Adrenal gland (tissue), 9 donors: ENCODE measurements at regions not wholly inside any gene's neighbourhood (a gene's known extent, or its start where the extent isn't known, plus 50 kb on each side); places are given as distances from the start of the nearest gene placed in this dataset.
"Not testable (repeated sequence)": the region's sequence is repeated elsewhere in the genome, so short reads cannot be mapped to it uniquely, and the experiment has no call there.

Experiments used
- DNase-seq, 7 donors: peaks; one replicate each; pipeline ENCODE4 v3.0.0-alpha.2; 2019 to 2020
- H3K27ac ChIP-seq, 5 donors: fragments of 200-600 bp; sonication (generic) in 4 of 5; 1 replicate in 3 of 5; 2 replicates in 2 of 5; pipeline versions ENCODE4 v1.5.1 to v1.8.0; 2016 to 2020; ENCODE audit warnings: mild to moderate bottlenecking in 1 of 5
- H3K27me3 ChIP-seq: fragments of 200-600 bp; 2 replicates; pipeline ENCODE4 v1.8.0; 2021
- H3K36me3 ChIP-seq, 2 donors: fragments of 200-600 bp; replicated peaks in 1 of 2; 1 replicate in 1 of 2; 2 replicates in 1 of 2; pipeline versions ENCODE4 v1.5.1 to v1.8.0; 2018 to 2022
- H3K4me1 ChIP-seq, 2 donors: fragments of 200-600 bp; replicated peaks in 1 of 2; 1 replicate in 1 of 2; 2 replicates in 1 of 2; pipeline versions ENCODE4 v1.5.1 to v1.8.0; 2018 to 2021
- H3K4me3 ChIP-seq, 4 donors: fragments of 200-600 bp; sonication (generic) in 3 of 4; one replicate each; pipeline ENCODE4 v1.5.1; 2016 to 2018
- H3K9me3 ChIP-seq, 3 donors: fragments of 200-600 bp; sonication (generic) in 1 of 3; replicated peaks in 1 of 3; 1 replicate in 2 of 3; 2 replicates in 1 of 3; pipeline versions ENCODE4 v1.5.1 to v1.8.0; 2016 to 2021
- POLR2A ChIP-seq, 2 donors: fragments of 450-650 bp; IDR thresholded peaks; one replicate each; pipeline ENCODE4 v1.6.1; 2017; ENCODE audit warnings: antibody characterized with exemption in 2 of 2, mild to moderate bottlenecking in 2 of 2, moderate library complexity in 1 of 2
- WGBS, 4 donors: extraction: QIAGEN DNeasy Blood & Tissue Kit in 2 of 4; methylation state at CpG; one replicate each; pipeline versions ENCODE4 v1.1.5 to v1.1.7; 2013 to 2017; 5-methylcytosine and 5-hydroxymethylcytosine counted together
- intact Hi-C, 2 donors: fragments of 100-400 bp; cut with DNase I; formaldehyde crosslinking; loops; one replicate each; pipeline versions ENCODE4 v1.14.1 to v1.15.0; 2022 to 2023
- TF ChIP-seq, protein P1 (sequence below), 6 experiments: fragments of 450-650 bp in 4 of 6; fragments of 200-600 bp in 2 of 6; sonication (generic) in 1 of 6; IDR thresholded peaks; 1 replicate in 5 of 6; 2 replicates in 1 of 6; pipeline versions ENCODE4 v1.5.1 to v1.8.0; 2016 to 2021; ENCODE audit warnings: antibody characterized with exemption in 6 of 6, mild to moderate bottlenecking in 2 of 6, moderate library complexity in 1 of 6
- donor health status: healthy with polysubstance abuse.
- donor health status: Bipolar disorder and iron deficiency.
- donor health status: DM: yes; HTN: yes; CAD: no.
- donor health status: DM: no; HTN: no; CAD: no.
- donor health status: DM: no; HTN: no; CAD: no.

GRCh38 chrX:3175659-3176438, 134.6 kb downstream of the ARSF start:
- Histone ChIP-seq H3K9me3 (no peaks in the 10 kb centered on the region), H3K4me1 (no peaks in the 10 kb centered on the region), H3K27me3 (no peaks in the 10 kb centered on the region), H3K27ac (no peak overlapping the region), H3K4me3 (no peak overlapping the region), H3K36me3 (no peaks in the 10 kb centered on the region)
- intact Hi-C loops = no loop called here
- 26 to 34% (median 30%) methylated on average over 7 of the region's 7 CpGs for WGBS, 4 donors
- TF ChIP-seq POLR2A (IDR thresholded peaks at IDR 0.05) = no peak
- TF ChIP-seq, protein P1, sequence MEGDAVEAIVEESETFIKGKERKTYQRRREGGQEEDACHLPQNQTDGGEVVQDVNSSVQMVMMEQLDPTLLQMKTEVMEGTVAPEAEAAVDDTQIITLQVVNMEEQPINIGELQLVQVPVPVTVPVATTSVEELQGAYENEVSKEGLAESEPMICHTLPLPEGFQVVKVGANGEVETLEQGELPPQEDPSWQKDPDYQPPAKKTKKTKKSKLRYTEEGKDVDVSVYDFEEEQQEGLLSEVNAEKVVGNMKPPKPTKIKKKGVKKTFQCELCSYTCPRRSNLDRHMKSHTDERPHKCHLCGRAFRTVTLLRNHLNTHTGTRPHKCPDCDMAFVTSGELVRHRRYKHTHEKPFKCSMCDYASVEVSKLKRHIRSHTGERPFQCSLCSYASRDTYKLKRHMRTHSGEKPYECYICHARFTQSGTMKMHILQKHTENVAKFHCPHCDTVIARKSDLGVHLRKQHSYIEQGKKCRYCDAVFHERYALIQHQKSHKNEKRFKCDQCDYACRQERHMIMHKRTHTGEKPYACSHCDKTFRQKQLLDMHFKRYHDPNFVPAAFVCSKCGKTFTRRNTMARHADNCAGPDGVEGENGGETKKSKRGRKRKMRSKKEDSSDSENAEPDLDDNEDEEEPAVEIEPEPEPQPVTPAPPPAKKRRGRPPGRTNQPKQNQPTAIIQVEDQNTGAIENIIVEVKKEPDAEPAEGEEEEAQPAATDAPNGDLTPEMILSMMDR (IDR thresholded peaks at IDR 0.05) = no peak
- DNase-seq = peak in 1 of 7 donors; percentile 2

GRCh38 chrX:3172156-3172555, 130.9 kb downstream of the ARSF start:
- H3K4me1 ChIP-seq, H3K27me3 ChIP-seq, H3K27ac ChIP-seq, intact Hi-C loops, DNase-seq, H3K4me3 ChIP-seq, H3K36me3 ChIP-seq, H3K9me3 ChIP-seq: not testable (repeated sequence)
- WGBS, 4 donors = 50 to 77% (median 75%) methylated on average over 2 to 3 of the region's 3 CpGs

- H3K36me3 ChIP-seq = no peaks in the 10 kb centered on the region
- no peak overlapping the region for H3K4me3 ChIP-seq
- no peak for TF ChIP-seq POLR2A (IDR thresholded peaks at IDR 0.05)
- WGBS, 4 donors = 81 to 86% (median 83%) methylated on average over 4 of the region's 4 CpGs
- intact Hi-C loops = no loop called here
- H3K27ac ChIP-seq = no peak overlapping the region
- no peaks in the 10 kb centered on the region for H3K4me1 ChIP-seq
- no peaks in the 10 kb centered on the region for H3K9me3 ChIP-seq
- no peaks in the 10 kb centered on the region for H3K27me3 ChIP-seq
- no peak for DNase-seq
Measured at GRCh38 chrX:3169421-3169820, 128.2 kb downstream of the ARSF start.

DNA sequence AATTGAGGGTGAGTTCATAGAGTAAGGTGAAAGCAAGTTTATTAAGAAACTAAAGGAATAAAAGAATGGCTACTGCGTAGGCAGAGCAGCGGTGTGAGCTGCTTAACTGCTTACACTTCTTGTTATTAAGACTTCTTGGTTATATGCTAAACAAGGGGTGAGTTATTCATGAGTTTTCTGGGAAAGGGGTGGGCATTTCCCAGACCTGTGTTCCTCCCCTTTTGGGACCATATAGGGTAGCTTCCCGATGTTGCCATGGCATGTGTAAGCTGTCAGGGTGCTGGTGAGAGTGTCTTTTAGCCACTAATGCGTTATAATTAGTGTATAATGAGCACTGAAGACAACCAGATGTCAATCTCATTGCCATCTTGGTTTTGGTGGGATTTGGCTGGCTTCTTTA, 126.5 kb downstream of the ARSF start:
- Histone ChIP-seq H3K27me3 (no peaks in the 10 kb centered on the region), H3K4me1 (no peaks in the 10 kb centered on the region), H3K4me3 (no peak overlapping the region), H3K36me3 (no peaks in the 10 kb centered on the region), H3K27ac (no peak overlapping the region), H3K9me3 (no peaks in the 10 kb centered on the region)
- WGBS, 4 donors = 77 to 89% (median 88%) methylated on average over 4 of the region's 4 CpGs
- TF ChIP-seq POLR2A (IDR thresholded peaks at IDR 0.05) = no peak
- TF ChIP-seq, protein P1 (IDR thresholded peaks at IDR 0.05) = no peak
- intact Hi-C loops = no loop called here
- no peak for DNase-seq

DNA sequence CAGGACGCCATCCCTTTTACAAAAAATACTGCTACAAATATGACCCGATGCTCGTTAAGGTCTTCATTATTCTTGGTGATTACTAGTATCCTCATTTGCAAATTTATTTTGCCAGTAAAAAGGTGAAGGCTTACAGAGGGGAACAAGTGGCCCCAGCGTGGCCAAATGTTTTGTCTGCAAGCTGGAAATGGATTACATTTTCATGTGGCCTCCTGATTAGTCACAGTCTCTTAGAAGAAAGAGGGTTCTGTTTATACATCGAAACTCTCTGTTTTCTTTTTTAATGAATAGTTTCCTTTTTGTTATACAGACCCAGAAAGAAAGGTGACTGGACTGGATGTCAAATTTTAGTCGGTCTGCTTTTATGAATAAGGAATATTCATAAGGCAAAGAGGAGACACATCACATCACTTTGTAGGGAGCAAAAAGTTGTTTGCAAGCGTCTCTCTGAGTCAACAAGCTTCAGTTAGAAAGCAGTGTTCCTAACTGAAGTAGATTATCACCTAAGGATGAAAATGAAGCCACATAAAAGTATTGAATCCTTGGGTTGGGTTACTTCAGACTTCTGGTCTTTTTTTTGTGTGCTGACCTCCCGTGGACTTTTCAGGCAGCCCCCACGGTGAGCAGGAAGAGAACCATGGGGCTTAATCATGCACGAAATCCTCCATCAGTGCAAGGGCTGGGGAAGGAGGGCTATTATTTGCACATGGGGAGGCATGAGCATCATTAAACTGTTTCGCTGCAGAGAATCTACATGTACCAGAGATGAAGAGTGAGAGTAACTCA, 125.6 kb downstream of the ARSF start:
- Histone ChIP-seq H3K27me3 (no peaks in the 10 kb centered on the region), H3K27ac (no peak overlapping the region), H3K4me3 (no peak overlapping the region), H3K9me3 (no peaks in the 10 kb centered on the region), H3K4me1 (no peaks in the 10 kb centered on the region), H3K36me3 (no peaks in the 10 kb centered on the region)
- intact Hi-C loops = no loop called here
- TF ChIP-seq, protein P1 (IDR thresholded peaks at IDR 0.05) = no peak
- no peak for TF ChIP-seq POLR2A (IDR thresholded peaks at IDR 0.05)
- 54 to 62% (median 56%) methylated on average over 10 to 11 of the region's 11 CpGs for WGBS, 4 donors
- DNase-seq = no peak
